NCI-H510A treated with DMSO at 0.1 percent for 48 hours (cell line): ENCODE measurements at regions not wholly inside any gene's neighbourhood (a gene's known extent, or its start where the extent isn't known, plus 50 kb on each side); places are given as distances from the start of the nearest gene placed in this dataset.
A peak's percentile ranks its signal among the peaks of the same experiment; 100 is the strongest.

ENCODE experiments used
- DNase-seq: peaks from one replicate; lab custom pipeline; 2025; lab: John Stamatoyannopoulos, UW

- DNase-seq: no peak
Observed at GRCh38 chr4:147054228-147054872, 108.7 kb upstream of the TTC29 start.

GRCh38 chr4:147056940-147057610 lies 111.4 kb upstream of the TTC29 start:
- no peak for DNase-seq

GRCh38 chr4:147057611-147058190 lies 112.0 kb upstream of the TTC29 start:
- DNase-seq: no peak

GRCh38 chr4:147059064-147059731 lies 113.5 kb upstream of the TTC29 start:
- no peak for DNase-seq

- no peak for DNase-seq
Observed at GRCh38 chr4:147060151-147060931, 114.7 kb upstream of the TTC29 start.

- DNase-seq: no peak
Observed at GRCh38 chr4:147064856-147065255, 119.2 kb upstream of the TTC29 start.

- no peak for DNase-seq
Observed at GRCh38 chr4:147068564-147068963, 122.9 kb upstream of the TTC29 start.

- no peak for DNase-seq
Observed at GRCh38 chr4:147071209-147071740, 125.6 kb upstream of the TTC29 start.

- no peak for DNase-seq
Observed at GRCh38 chr4:147076179-147076578, 130.5 kb upstream of the TTC29 start.

GRCh38 chr4:147076728-147077127 lies 131.1 kb upstream of the TTC29 start:
- no peak for DNase-seq

- no peak for DNase-seq
Observed at GRCh38 chr4:147078362-147078761, 132.7 kb upstream of the TTC29 start.

GRCh38 chr4:147078875-147079658 lies 133.4 kb upstream of the TTC29 start:
- no peak for DNase-seq

GRCh38 chr4:147084861-147085260 lies 139.2 kb upstream of the TTC29 start:
- DNase-seq: no peak

GRCh38 chr4:147085781-147086180 lies 140.1 kb upstream of the TTC29 start:
- no peak for DNase-seq

- DNase-seq: no peak
Observed at GRCh38 chr4:147088146-147088545, 142.5 kb upstream of the TTC29 start.

- peak; percentile 62 for DNase-seq
Observed at GRCh38 chr4:147090486-147090885, 144.8 kb upstream of the TTC29 start.

GRCh38 chr4:147093206-147093605 lies 147.5 kb upstream of the TTC29 start:
- DNase-seq: no peak

GRCh38 chr4:147094238-147094637 lies 148.6 kb upstream of the TTC29 start:
- peak; percentile 5 for DNase-seq

GRCh38 chr4:147096667-147097604 lies 151.3 kb upstream of the TTC29 start:
- DNase-seq: peak; percentile 69

- DNase-seq: no peak
Observed at GRCh38 chr4:147101678-147102077, 156.0 kb upstream of the TTC29 start.
